SK-N-SH treated with all-trans-retinoic acid at 6 μM for 48 hours (cell line): ENCODE measurements at regions not wholly inside any gene's neighbourhood (a gene's known extent, or its start where the extent isn't known, plus 50 kb on each side); places are given as distances from the start of the nearest gene placed in this dataset.

Experiments used
- BACH2 ChIP-seq: fragments of 250-450 bp; sonication (Bioruptor Pico); IDR thresholded peaks from 2 replicates; pipeline ENCODE4 v1.9.0; 2021; ENCODE audit warnings: mild to moderate bottlenecking, borderline replicate concordance
- ZC3H10 ChIP-seq: fragments of 250-450 bp; sonication (Bioruptor Pico); IDR thresholded peaks from 2 replicates; pipeline ENCODE4 v1.5.1; 2021; ENCODE audit warnings: mild to moderate bottlenecking, moderate library complexity

DNA sequence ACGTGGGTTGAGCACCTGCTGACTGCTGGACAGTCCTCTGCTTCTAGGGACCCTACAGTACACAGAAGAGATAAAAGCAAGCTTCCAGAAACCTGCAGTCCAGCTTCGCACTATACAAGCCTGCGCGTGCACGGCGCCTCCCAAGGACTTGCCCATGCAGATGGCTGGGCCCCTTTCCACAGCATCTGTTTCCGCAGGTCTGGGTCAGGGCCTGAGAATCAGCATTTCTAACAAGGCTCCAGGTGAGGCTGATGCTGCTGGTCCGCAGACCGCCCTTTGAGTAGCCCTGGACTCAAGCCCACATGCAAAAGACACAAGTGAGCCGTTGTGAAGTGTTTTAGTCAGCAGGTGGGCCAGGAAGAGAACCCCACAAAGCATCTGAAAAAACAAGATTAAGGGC lies 133.1 kb downstream of the HSD17B3 start:
- no peak for TF ChIP-seq BACH2
- no peak for TF ChIP-seq ZC3H10 (CRISPR knock-in tag)
